ENCODE measurements at regions not wholly inside any gene's neighbourhood (a gene's known extent, or its start where the extent isn't known, plus 50 kb on each side); places are given as distances from the start of the nearest gene placed in this dataset.

GRCh38 chr2:144675731-144676130 lies 155.8 kb upstream of the ZEB2 start:
- no peak for DNase-seq (ENCODE audit: extremely low read depth, low read depth, low spot score)

GRCh38 chr2:144675331-144675730 lies 155.4 kb upstream of the ZEB2 start:
- DNase-seq (ENCODE audit: extremely low read depth, low read depth, low spot score): no peak

GRCh38 chr2:144674071-144674470 lies 154.2 kb upstream of the ZEB2 start:
- DNase-seq (ENCODE audit: extremely low read depth, low read depth, low spot score): no peak

- no peak for DNase-seq (ENCODE audit: extremely low read depth, low read depth, low spot score)
These were observed 153.5 kb upstream of the ZEB2 start for GRCh38 chr2:144673456-144673855.

- no peak for DNase-seq (ENCODE audit: extremely low read depth, low read depth, low spot score)
These were observed 152.0 kb upstream of the ZEB2 start for GRCh38 chr2:144671695-144672455.

- DNase-seq (ENCODE audit: extremely low read depth, low read depth, low spot score): no peak
These were observed 150.8 kb upstream of the ZEB2 start for GRCh38 chr2:144670738-144671137.

- DNase-seq (ENCODE audit: extremely low read depth, low read depth, low spot score): no peak
These were observed 150.2 kb upstream of the ZEB2 start for GRCh38 chr2:144670080-144670479.

GRCh38 chr2:144669196-144669987 lies 149.5 kb upstream of the ZEB2 start:
- DNase-seq (ENCODE audit: extremely low read depth, low read depth, low spot score): no peak

GRCh38 chr2:144668493-144669110 lies 148.7 kb upstream of the ZEB2 start:
- no peak for DNase-seq (ENCODE audit: extremely low read depth, low read depth, low spot score)

- DNase-seq (ENCODE audit: extremely low read depth, low read depth, low spot score): no peak
These were observed 146.1 kb upstream of the ZEB2 start for GRCh38 chr2:144666032-144666431.

GRCh38 chr2:144663207-144663606 lies 143.3 kb upstream of the ZEB2 start:
- DNase-seq (ENCODE audit: extremely low read depth, low read depth, low spot score): no peak

- DNase-seq (ENCODE audit: extremely low read depth, low read depth, low spot score): no peak
These were observed 140.8 kb upstream of the ZEB2 start for GRCh38 chr2:144660518-144661316.

GRCh38 chr2:144659731-144660275 lies 139.9 kb upstream of the ZEB2 start:
- DNase-seq (ENCODE audit: extremely low read depth, low read depth, low spot score): no peak

GRCh38 chr2:144654523-144654922 lies 134.6 kb upstream of the ZEB2 start:
- no peak for DNase-seq (ENCODE audit: extremely low read depth, low read depth, low spot score)

GRCh38 chr2:144650907-144651306 lies 131.0 kb upstream of the ZEB2 start:
- no peak for DNase-seq (ENCODE audit: extremely low read depth, low read depth, low spot score)

- no peak for DNase-seq (ENCODE audit: extremely low read depth, low read depth, low spot score)
These were observed 129.0 kb upstream of the ZEB2 start for GRCh38 chr2:144648837-144649465.

- DNase-seq (ENCODE audit: extremely low read depth, low read depth, low spot score): no peak
These were observed 125.3 kb upstream of the ZEB2 start for GRCh38 chr2:144645083-144645778.

- no peak for DNase-seq (ENCODE audit: extremely low read depth, low read depth, low spot score)
These were observed 124.6 kb upstream of the ZEB2 start for GRCh38 chr2:144644549-144644948.

- DNase-seq (ENCODE audit: extremely low read depth, low read depth, low spot score): no peak
These were observed 123.8 kb upstream of the ZEB2 start for GRCh38 chr2:144643537-144644336.

Data from glomerular endothelial cell (primary cell).